Astrocyte (in vitro differentiated cells and primary cell): ENCODE measurements at regions not wholly inside any gene's neighbourhood (a gene's known extent, or its start where the extent isn't known, plus 50 kb on each side); places are given as distances from the start of the nearest gene placed in this dataset.

Experiments used
- EZH2 ChIP-seq: IDR thresholded peaks from 2 replicates; pipeline ENCODE4 v1.6.1; 2012; ENCODE audit warnings: mild to moderate bottlenecking, low read length, inconsistent platforms; ENCODE audit not compliant: insufficient read depth
- TF ChIP-seq, protein P1 (sequence below): IDR thresholded peaks from 2 replicates; pipeline ENCODE4 v1.5.1; 2011; ENCODE audit warnings: low read depth, mild to moderate bottlenecking, inconsistent platforms, low read length, moderate library complexity; ENCODE audit not compliant: insufficient read depth

DNA sequence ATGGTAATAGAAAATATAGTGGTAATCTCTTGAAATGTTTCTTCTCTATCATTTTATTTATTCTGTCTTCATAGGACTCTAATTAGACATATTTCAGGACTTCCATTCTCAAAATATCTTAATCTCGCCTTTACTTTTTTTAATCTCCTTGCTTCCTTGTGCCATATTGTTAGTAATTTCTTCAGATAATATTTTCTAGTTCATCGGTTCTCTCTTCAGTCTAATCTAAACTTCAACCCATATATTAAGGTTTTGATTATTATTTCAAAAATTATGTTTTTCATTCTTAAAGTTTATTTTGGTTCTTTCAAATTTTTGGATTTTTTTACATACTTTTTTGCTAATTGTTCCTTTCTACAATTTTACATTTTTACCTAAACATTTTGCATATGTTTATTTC lies 237.9 kb upstream of the DGKB start:
- TF ChIP-seq, protein P1, sequence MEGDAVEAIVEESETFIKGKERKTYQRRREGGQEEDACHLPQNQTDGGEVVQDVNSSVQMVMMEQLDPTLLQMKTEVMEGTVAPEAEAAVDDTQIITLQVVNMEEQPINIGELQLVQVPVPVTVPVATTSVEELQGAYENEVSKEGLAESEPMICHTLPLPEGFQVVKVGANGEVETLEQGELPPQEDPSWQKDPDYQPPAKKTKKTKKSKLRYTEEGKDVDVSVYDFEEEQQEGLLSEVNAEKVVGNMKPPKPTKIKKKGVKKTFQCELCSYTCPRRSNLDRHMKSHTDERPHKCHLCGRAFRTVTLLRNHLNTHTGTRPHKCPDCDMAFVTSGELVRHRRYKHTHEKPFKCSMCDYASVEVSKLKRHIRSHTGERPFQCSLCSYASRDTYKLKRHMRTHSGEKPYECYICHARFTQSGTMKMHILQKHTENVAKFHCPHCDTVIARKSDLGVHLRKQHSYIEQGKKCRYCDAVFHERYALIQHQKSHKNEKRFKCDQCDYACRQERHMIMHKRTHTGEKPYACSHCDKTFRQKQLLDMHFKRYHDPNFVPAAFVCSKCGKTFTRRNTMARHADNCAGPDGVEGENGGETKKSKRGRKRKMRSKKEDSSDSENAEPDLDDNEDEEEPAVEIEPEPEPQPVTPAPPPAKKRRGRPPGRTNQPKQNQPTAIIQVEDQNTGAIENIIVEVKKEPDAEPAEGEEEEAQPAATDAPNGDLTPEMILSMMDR: no peak
- TF ChIP-seq EZH2: no peak
